ENCODE measurements at regions not wholly inside any gene's neighbourhood (a gene's known extent, or its start where the extent isn't known, plus 50 kb on each side); places are given as distances from the start of the nearest gene placed in this dataset.

- TF ChIP-seq POLR2AphosphoS5 (IDR thresholded peaks at IDR 0.05; ENCODE audit: low read depth, low read length) (no peak), SIN3A (IDR thresholded peaks at IDR 0.05; ENCODE audit: borderline replicate concordance, insufficient read depth, low read length) (no peak), REST (IDR thresholded peaks at IDR 0.05; ENCODE audit: insufficient read depth in 1 of 2, low read depth in 2 of 2, low read length in 2 of 2) (no peak), TAF1 (IDR thresholded peaks at IDR 0.05; ENCODE audit: borderline replicate concordance, insufficient read depth, low read length) (no peak), FOXP2 (optimal IDR thresholded peaks at IDR 0.05; ENCODE audit: borderline replicate concordance, extremely low read depth, extremely low read length, insufficient read depth) (no peak)
Observed at GRCh38 chr3:74420538-74421124, 193.8 kb downstream of the CNTN3 start.

All from PFSK-1 (cell line).